Liver (tissue), 8 donors: ENCODE measurements at regions not wholly inside any gene's neighbourhood (a gene's known extent, or its start where the extent isn't known, plus 50 kb on each side); places are given as distances from the start of the nearest gene placed in this dataset.

Source experiments
- DNase-seq: peaks from one replicate; pipeline ENCODE4 v3.0.0-alpha.2; 2017; ENCODE audit warnings: low spot score
- H3K27ac ChIP-seq, 2 donors: one replicate each; pipeline ENCODE4 v1.7.0; 2013; ENCODE audit warnings: inconsistent platforms in 2 of 2, low read length in 2 of 2, control low read depth in 1 of 2, low read depth in 1 of 2, mild to moderate bottlenecking in 1 of 2
- H3K27me3 ChIP-seq, 4 donors: one replicate each; pipeline versions ENCODE4 v1.6.1 to v1.7.0; 2013; ENCODE audit warnings: low read length in 3 of 4, inconsistent platforms in 1 of 4, mild to moderate bottlenecking in 1 of 4, moderate library complexity in 1 of 4; ENCODE audit not compliant: control insufficient read depth in 4 of 4, insufficient read depth in 4 of 4
- H3K36me3 ChIP-seq, 4 donors: one replicate each; pipeline versions ENCODE4 v1.6.1 to v1.7.0; 2013; ENCODE audit warnings: low read length in 3 of 4, mild to moderate bottlenecking in 3 of 4, low read depth in 1 of 4, moderate library complexity in 1 of 4; ENCODE audit not compliant: control insufficient read depth in 4 of 4, insufficient read depth in 3 of 4
- H3K4me1 ChIP-seq, 4 donors: one replicate each; pipeline versions ENCODE4 v1.6.1 to v1.7.0; 2013; ENCODE audit warnings: low read length in 3 of 4, mild to moderate bottlenecking in 3 of 4, moderate library complexity in 1 of 4; ENCODE audit not compliant: control insufficient read depth in 4 of 4, insufficient read depth in 4 of 4
- H3K4me3 ChIP-seq, 3 donors: one replicate each; pipeline versions ENCODE4 v1.6.1 to v1.7.0; 2013; ENCODE audit warnings: low read length in 3 of 3, control low read depth in 1 of 3, low read depth in 1 of 3, mild to moderate bottlenecking in 1 of 3
- H3K9ac ChIP-seq, 2 donors: one replicate each; pipeline ENCODE4 v1.7.0; 2013; ENCODE audit warnings: low read length in 2 of 2, mild to moderate bottlenecking in 2 of 2, moderate library complexity in 2 of 2, control low read depth in 1 of 2, low read depth in 1 of 2
- H3K9me3 ChIP-seq, 4 donors: one replicate each; pipeline versions ENCODE4 v1.6.1 to v1.7.0; 2013; ENCODE audit warnings: low read length in 3 of 4; ENCODE audit not compliant: control insufficient read depth in 4 of 4
- ATF3 ChIP-seq: IDR thresholded peaks from 2 replicates; pipeline ENCODE4 v1.6.1; 2016; ENCODE audit warnings: antibody characterized with exemption
- CTCF ChIP-seq: fragments of 150-350 bp; IDR thresholded peaks from 2 replicates; pipeline ENCODE4 v1.5.1; 2017; ENCODE audit warnings: improper control_type of control experiment, low read depth, low read length; ENCODE audit not compliant: missing input control
- EGR1 ChIP-seq, 2 donors: IDR thresholded peaks; 2 replicates each; pipeline ENCODE4 v1.6.1; 2016 to 2018; ENCODE audit warnings: antibody characterized with exemption in 2 of 2, low read depth in 2 of 2
- FOXA1 ChIP-seq: IDR thresholded peaks from 2 replicates; pipeline ENCODE4 v1.6.1; 2016; ENCODE audit warnings: antibody characterized with exemption
- FOXA2 ChIP-seq: IDR thresholded peaks from 2 replicates; pipeline ENCODE4 v1.6.1; 2016; ENCODE audit warnings: antibody characterized with exemption
- GABPA ChIP-seq, 2 donors: IDR thresholded peaks in 1 of 2; conservative IDR thresholded peaks in 1 of 2; 2 replicates each; pipeline ENCODE4 v1.6.1; 2016; ENCODE audit warnings: antibody characterized with exemption in 2 of 2, mild to moderate bottlenecking in 1 of 2, moderate library complexity in 1 of 2
- HNF4A ChIP-seq, 2 donors: conservative IDR thresholded peaks; 2 replicates each; pipeline ENCODE4 v1.6.1; 2016; ENCODE audit warnings: antibody characterized with exemption in 2 of 2, mild to moderate bottlenecking in 2 of 2
- HNF4G ChIP-seq: IDR thresholded peaks from 2 replicates; pipeline ENCODE4 v1.6.1; 2016; ENCODE audit warnings: antibody characterized with exemption
- JUND ChIP-seq, 2 donors: IDR thresholded peaks; 2 replicates each; pipeline ENCODE4 v1.6.1; 2016; ENCODE audit warnings: antibody characterized with exemption in 2 of 2
- MAX ChIP-seq: IDR thresholded peaks from 2 replicates; pipeline ENCODE4 v1.6.1; 2016; ENCODE audit warnings: antibody characterized with exemption
- NR2F2 ChIP-seq: IDR thresholded peaks from 2 replicates; pipeline ENCODE4 v1.6.1; 2016; ENCODE audit warnings: antibody characterized with exemption
- RAD21 ChIP-seq, 2 donors: IDR thresholded peaks; 2 replicates each; pipeline ENCODE4 v1.6.1; 2016; ENCODE audit warnings: antibody characterized with exemption in 2 of 2, mild to moderate bottlenecking in 2 of 2
- REST ChIP-seq: IDR thresholded peaks from 2 replicates; pipeline ENCODE4 v1.6.1; 2016; ENCODE audit warnings: antibody characterized with exemption, mild to moderate bottlenecking
- RXRA ChIP-seq, 2 donors: IDR thresholded peaks; 2 replicates each; pipeline ENCODE4 v1.6.1; 2017 to 2018; ENCODE audit warnings: antibody characterized with exemption in 2 of 2, mild to moderate bottlenecking in 1 of 2
- SP1 ChIP-seq: IDR thresholded peaks from 2 replicates; pipeline ENCODE4 v1.6.1; 2018; ENCODE audit warnings: antibody characterized with exemption, mild to moderate bottlenecking
- TAF1 ChIP-seq: conservative IDR thresholded peaks from 2 replicates; pipeline ENCODE4 v1.6.1; 2016; ENCODE audit warnings: antibody characterized with exemption, mild to moderate bottlenecking
- YY1 ChIP-seq: IDR thresholded peaks from 2 replicates; pipeline ENCODE4 v1.6.1; 2016; ENCODE audit warnings: antibody characterized with exemption, mild to moderate bottlenecking
- ZBTB33 ChIP-seq: IDR thresholded peaks from 2 replicates; pipeline ENCODE4 v1.6.1; 2016; ENCODE audit warnings: antibody characterized with exemption
- WGBS: extraction: QIAGEN DNeasy Blood & Tissue Kit; methylation state at CpG from one replicate; pipeline ENCODE4 v1.1.7; 2013; 5-methylcytosine and 5-hydroxymethylcytosine counted together
- donor health status: healthy.
- donor health status: healthy.
- donor health status: healthy.
- donor health status: healthy.
- donor health status: healthy.

GRCh38 chr3:71873093-71873611 is 88.2 kb upstream of the PROK2 start:
- Histone ChIP-seq H3K4me1 (peaks cover 0 to 3% (median 0%) of the 10 kb centered on the region in 4 donors), H3K9me3 (no peaks in the 10 kb centered on the region), H3K4me3 (no peak overlapping the region), H3K27ac (no peak overlapping the region), H3K27me3 (no peaks in the 10 kb centered on the region), H3K9ac (no peak overlapping the region), H3K36me3 (no peaks in the 10 kb centered on the region)
- WGBS: 82% methylated on average over 10 of the region's 10 CpGs
- TF ChIP-seq REST: no peak
- TF ChIP-seq ATF3: no peak
- TF ChIP-seq RAD21 (IDR thresholded peaks at IDR 0.05): no peak
- no peak for TF ChIP-seq ZBTB33
- no peak for TF ChIP-seq NR2F2
- TF ChIP-seq YY1: no peak
- no peak for TF ChIP-seq TAF1
- TF ChIP-seq CTCF: no peak
- TF ChIP-seq GABPA (IDR thresholded peaks at IDR 0.05 in 1 of 2, conservative IDR thresholded peaks at IDR 0.05 in 1 of 2): no peak
- TF ChIP-seq JUND (IDR thresholded peaks at IDR 0.05): no peak
- no peak for TF ChIP-seq SP1
- no peak for TF ChIP-seq FOXA1
- no peak for TF ChIP-seq HNF4A (conservative IDR thresholded peaks at IDR 0.05)
- TF ChIP-seq FOXA2: no peak
- TF ChIP-seq MAX: no peak
- TF ChIP-seq RXRA (IDR thresholded peaks at IDR 0.05): no peak
- TF ChIP-seq EGR1 (IDR thresholded peaks at IDR 0.05; ENCODE audit: low read depth in 2 of 2): no peak
- no peak for TF ChIP-seq HNF4G
- DNase-seq: no peak
